Germinal center (tissue), 1 donor: ENCODE measurements at regions not wholly inside any gene's neighbourhood (a gene's known extent, or its start where the extent isn't known, plus 50 kb on each side); places are given as distances from the start of the nearest gene placed in this dataset.
"Not testable (repeated sequence)": the region's sequence is repeated elsewhere in the genome, so short reads cannot be mapped to it uniquely, and the experiment has no call there.

ENCODE experiments used
- DNase-seq: peaks from one replicate; pipeline ENCODE4 v3.0.0; 2012; ENCODE audit warnings: mixed read lengths, low spot score

DNA sequence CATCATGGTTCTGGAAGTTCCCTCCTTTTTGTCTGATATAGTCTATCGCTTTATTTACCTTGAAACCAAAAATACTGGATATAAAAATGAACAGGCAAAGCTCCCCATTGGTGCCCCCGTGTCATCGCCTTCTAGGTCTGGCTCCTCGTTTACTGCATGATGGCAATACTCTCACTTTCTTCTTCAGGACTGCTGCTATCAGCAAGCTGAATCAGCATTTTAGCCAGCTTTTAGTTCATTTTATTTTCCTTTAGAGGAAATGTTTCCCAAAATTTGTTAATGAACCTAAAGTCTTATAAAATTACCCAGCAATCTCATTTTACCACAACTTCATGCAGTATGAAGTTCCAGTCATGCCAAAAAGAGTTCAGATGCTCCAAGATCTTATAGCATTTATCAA lies 80.5 kb downstream of the ZIC3 start:
- DNase-seq: no peak

GRCh38 chrX:137651647-137652046 lies 85.7 kb downstream of the ZIC3 start:
- DNase-seq: no peak

DNA sequence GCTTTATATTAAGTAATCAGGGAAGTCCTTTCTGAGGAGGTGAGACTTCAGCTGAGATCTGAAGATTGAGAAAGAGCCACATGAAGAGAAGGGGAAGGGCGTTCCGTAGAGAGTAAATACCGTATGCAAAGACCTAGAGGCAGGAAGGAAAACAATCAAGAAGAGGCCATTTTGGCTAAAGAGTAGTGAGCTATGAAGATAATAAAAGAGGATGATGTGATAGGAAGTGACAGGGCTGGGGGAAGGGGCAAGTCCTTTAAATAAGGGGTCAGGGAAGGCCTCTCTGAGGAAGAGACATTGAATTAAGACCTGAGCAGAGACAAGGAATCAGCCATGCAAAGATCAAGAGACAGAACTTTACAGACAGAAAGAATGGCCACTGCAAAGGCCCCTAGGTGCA lies 86.2 kb downstream of the ZIC3 start:
- DNase-seq: no peak

DNA sequence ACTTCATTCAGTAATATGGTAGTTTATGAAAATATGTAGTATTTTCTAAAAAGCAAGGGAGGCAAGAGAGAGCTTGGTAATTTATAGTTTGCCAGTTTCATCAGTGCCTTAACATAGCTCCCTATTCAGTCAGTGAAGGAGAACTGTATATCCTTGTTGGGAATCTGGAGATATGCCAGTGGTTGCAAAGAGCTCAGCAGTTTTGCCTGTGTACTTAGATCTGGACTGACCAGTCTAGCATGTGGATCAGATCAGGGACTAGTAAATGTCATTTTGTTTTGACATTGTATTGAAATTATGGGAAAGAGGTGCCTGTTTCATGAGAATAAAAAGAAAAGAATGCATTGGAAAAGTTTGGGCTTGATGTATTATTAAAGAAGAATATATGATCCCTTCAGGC lies 88.6 kb downstream of the ZIC3 start:
- DNase-seq: no peak

DNA sequence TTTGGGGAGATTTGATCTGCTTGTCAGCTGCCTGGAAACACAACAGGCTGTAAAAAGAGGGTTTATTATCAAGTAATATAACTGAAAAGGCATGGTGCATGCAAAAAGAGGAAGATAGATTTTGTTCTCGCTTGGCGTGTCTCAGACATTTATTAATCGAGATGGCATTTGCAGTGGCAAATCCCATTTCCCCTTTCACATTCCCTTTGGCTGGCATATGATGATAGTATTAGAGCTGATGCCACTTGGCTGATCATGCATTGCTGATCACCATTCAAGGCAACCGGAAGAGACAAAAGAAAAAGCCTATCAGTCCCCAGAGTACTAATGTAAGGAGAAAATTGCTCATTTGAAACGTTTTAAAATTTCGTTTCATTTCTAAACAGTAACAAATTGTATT lies 101.8 kb downstream of the ZIC3 start:
- DNase-seq: no peak

- no peak for DNase-seq
These were observed 118.7 kb downstream of the ZIC3 start for GRCh38 chrX:137684591-137684990.

- DNase-seq: no peak
These were observed 129.5 kb downstream of the ZIC3 start for GRCh38 chrX:137695417-137695816.

DNA sequence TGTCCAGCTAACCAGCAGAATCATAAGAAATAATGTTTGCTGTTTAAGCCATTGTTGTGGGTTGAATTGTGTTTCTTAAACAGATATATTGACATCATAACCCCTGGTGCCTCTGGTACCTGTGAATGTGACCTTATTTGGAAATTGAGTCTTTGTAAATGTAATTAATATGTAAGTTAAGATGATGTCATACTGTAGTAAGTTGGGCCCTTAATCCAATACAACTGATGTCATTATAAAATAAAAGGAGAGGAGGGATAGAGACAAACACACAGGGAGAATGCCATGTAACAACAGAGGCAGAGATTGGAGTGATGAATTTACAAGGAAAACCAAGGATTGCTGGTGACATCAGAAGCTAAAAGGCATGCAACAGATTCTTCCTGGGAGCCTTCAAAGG lies 141.4 kb downstream of the ZIC3 start:
- no peak for DNase-seq

DNA sequence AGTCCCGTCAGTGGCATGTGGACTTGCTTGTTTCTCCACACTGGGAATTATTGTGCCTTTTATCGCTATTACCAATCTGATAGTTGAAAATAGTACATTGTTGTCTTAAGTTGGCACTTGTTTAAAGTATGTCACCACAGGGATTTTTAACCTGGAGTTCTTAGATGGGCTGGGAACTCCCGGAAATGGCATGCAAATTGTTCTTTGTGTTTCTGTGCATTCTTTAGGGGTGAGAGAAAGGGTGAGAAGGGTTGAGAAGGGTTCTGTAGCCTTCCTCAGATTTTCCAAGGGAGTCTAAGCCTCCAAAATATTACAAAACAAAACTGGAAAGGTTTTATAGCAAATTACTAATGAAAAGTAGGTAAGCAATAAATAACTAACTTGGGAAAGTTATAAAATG lies 176.9 kb downstream of the ZIC3 start:
- no peak for DNase-seq

DNA sequence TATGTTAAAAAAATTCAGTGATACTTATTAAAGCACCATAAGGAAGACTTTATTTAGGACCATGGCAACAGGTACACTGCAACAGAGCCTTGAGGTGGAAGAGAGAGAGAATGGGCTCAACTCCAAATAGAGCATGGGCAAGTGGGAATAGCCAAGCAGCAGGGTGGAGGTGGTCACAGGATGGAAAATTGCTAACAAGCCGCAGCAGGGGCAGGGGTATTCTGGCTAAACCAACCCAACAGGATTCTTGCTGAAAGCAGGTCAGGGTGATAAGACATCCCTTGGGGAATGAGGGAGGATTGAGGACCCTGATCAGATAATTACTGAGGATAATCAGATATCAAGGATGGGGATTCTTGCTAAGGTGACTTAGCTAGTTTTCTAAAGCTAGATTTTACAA lies 177.5 kb downstream of the ZIC3 start:
- no peak for DNase-seq

- DNase-seq: no peak
These were observed 180.4 kb downstream of the ZIC3 start for GRCh38 chrX:137746289-137746688.

- no peak for DNase-seq
These were observed 181.5 kb downstream of the ZIC3 start for GRCh38 chrX:137747244-137748043.

DNA sequence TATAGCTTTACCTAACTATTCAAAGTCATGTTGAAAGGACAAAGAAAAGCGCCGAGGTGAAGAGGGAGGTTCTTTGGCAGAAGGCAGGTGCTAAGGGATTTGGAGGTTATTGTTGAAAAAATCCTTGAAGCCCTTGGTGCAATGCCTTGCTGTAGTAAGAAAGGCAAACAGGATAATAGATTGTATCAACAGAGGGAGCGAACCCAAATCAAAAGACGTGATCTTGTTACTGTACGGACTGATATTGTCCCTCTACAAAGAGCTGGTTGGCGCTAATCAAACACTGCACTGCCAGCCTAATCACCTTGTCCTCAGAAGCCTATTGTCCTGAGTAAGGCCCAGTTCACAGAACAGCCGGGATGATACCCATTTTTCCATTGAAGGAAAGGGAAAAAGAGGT lies 182.9 kb downstream of the ZIC3 start:
- DNase-seq: no peak

- DNase-seq: no peak
These were observed 183.3 kb downstream of the ZIC3 start for GRCh38 chrX:137749246-137749645.

GRCh38 chrX:137771537-137771936 lies 205.6 kb downstream of the ZIC3 start:
- DNase-seq: no peak

DNA sequence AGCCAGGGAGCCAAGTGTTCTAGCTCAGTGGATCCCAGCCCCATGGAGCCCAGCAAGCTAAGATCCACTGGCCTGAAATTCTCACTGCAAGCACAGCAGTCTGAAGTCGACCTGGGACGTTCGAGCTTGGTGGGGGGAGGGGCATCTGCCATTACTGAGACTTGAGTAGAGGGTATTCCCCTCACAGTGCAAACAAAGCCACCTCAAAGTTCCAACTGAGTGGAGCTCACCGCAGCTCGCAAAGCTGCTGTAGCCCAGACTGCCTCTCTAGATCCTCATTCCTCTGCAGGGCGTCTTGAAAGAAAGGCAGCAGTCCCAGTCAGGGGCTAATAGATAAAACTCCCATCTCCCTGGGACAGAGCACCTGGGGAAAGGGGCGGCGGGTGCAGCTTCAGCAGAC lies 226.3 kb downstream of the ZIC3 start:
- DNase-seq: no peak

- DNase-seq: not testable (repeated sequence)
These were observed 232.0 kb downstream of the ZIC3 start for GRCh38 chrX:137797926-137798325.

- no peak for DNase-seq
These were observed 257.3 kb downstream of the ZIC3 start for GRCh38 chrX:137823257-137823656.

GRCh38 chrX:137847376-137847775 lies 281.4 kb downstream of the ZIC3 start:
- no peak for DNase-seq

DNA sequence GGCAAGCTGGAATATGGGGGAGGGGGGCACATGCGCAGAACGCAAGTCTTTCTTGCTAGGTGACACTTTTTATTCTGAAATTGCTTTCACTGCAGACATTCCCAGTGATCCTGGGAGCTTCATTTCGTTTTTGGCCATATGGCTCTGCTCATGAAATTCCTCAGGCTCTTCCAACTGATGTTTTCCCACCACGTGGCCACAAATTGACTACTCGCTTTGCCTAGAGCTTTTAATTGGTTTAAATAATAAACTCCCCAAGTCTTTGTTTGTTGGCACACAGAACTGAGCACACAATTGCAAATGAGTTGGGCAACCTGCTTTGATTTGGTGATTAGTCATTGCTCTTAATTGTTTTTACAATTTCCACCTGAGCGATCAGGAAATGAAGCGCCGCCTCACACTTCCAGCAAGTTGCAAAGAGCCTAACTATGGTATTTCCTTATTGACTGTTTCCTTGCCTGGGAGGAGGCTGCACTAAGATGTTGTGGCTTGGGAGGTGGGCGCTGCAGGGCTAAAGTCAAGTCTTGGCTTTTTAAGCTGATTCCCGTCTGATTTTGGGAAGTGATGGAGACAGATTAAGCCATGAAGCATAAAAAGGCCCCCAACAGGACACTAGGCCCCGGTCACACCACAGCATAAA lies 282.5 kb downstream of the ZIC3 start:
- no peak for DNase-seq

DNA sequence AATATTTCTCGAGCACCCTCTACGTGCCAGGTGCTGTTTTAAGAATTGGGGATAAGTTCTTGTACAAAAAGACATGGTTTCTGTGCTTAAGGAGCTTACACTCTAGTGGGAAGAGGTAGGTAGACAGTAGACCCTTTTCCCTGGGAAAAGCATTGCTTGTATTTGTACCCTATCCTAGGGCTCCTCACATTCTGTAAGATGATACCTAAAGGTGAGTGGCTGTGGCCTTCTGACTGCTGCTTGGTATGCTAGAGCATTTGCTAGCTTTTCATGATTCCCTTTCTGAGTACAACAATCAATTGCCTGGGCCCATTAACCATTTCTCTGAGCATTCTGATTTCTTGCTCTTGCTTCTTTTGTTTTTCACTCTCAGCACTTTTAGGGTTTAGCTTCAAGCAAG lies 286.6 kb downstream of the ZIC3 start:
- DNase-seq: no peak

- DNase-seq: no peak
These were observed 289.6 kb downstream of the ZIC3 start for GRCh38 chrX:137855490-137855889.

DNA sequence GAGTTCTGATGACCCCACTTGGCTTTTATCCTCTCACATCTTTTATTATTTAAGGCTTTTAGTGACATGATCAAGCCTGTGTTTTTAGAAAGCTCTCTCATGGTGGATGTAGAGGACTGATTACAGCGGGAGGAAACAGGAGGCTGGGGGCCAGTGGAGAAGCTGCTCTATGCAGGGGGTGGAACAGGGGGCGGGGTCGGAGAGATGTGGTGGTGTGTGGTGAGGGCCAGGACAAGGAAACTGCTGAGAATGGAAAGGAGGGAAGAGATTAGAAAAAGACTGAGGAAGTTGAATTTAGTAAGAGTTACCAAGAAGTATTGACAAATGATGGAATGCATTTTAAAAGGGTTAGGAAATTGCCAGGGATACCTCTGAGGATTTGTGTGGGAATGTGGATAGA lies 292.2 kb downstream of the ZIC3 start:
- DNase-seq: no peak

GRCh38 chrX:137878401-137878800 lies 312.5 kb downstream of the ZIC3 start:
- DNase-seq: no peak
